ENCODE measurements at regions not wholly inside any gene's neighbourhood (a gene's known extent, or its start where the extent isn't known, plus 50 kb on each side); places are given as distances from the start of the nearest gene placed in this dataset.

- Histone ChIP-seq H3K27ac (ENCODE audit: low read depth in 2 of 2, low read length in 1 of 2) (no peak overlapping the region), H3K36me3 (replicated peaks in 1 of 2; ENCODE audit: control insufficient read depth in 1 of 2, insufficient read depth in 2 of 2, low read length in 1 of 2) (no peaks in the 10 kb centered on the region), H3K9me3 (no peaks in the 10 kb centered on the region), H3K79me2 (ENCODE audit: insufficient read depth) (no peaks in the 10 kb centered on the region), H3K9ac (no peak overlapping the region), H4K20me1 (ENCODE audit: insufficient read depth) (no peaks in the 10 kb centered on the region), H3K4me3 (ENCODE audit: low read depth in 2 of 2, low read length in 1 of 2) (no peak overlapping the region), H3K27me3 (ENCODE audit: insufficient read depth) (no peaks in the 10 kb centered on the region), H3K4me1 (ENCODE audit: control insufficient read depth in 1 of 2, insufficient read depth in 2 of 2, low read depth in 1 of 2, low read length in 1 of 2) (no peaks in the 10 kb centered on the region), H2AFZ (ENCODE audit: low read depth) (no peak overlapping the region), H3F3A (replicated peaks; ENCODE audit: insufficient read depth) (no peaks in the 10 kb centered on the region), H3K9me2 (no peaks in the 10 kb centered on the region), H3K4me2 (no peak overlapping the region)
- CTCF ChIA-PET: interaction anchor here (0.7 to 2.0 kb wide), 4 partner anchors 9 to 12 kb away, joined by 3 to 4 read pairs (median 4); no protein-coding TSS in a partner anchor
- DNase-seq: no peak
- TF ChIP-seq FOXM1 (IDR thresholded peaks at IDR 0.05; ENCODE audit: low read depth) (no peak), JUND (IDR thresholded peaks at IDR 0.05) (no peak), SIN3A (IDR thresholded peaks at IDR 0.05; ENCODE audit: borderline replicate concordance, low read depth, low read length) (no peak), TAF1 (IDR thresholded peaks at IDR 0.05; ENCODE audit: borderline replicate concordance, low read depth, low read length) (no peak), POLR2AphosphoS5 (IDR thresholded peaks at IDR 0.05; ENCODE audit: low read depth, low read length) (no peak), PBX3 (IDR thresholded peaks at IDR 0.05) (no peak), FOSL2 (IDR thresholded peaks at IDR 0.05; ENCODE audit: borderline replicate concordance, low read depth) (no peak), RXRA (IDR thresholded peaks at IDR 0.05; ENCODE audit: borderline replicate concordance, low read depth) (no peak), TCF12 (IDR thresholded peaks at IDR 0.05) (no peak), IRF3 (IDR thresholded peaks at IDR 0.05; ENCODE audit: low read depth, low read length) (no peak), FOXJ3 (CRISPR knock-in tag; IDR thresholded peaks at IDR 0.05) (no peak), RAD21 (IDR thresholded peaks at IDR 0.05; ENCODE audit: low read length) (no peak)
- WGBS (ENCODE audit: low lambda C conversion rate): 42% methylated on average over 5 of the region's 5 CpGs
- POLR2A ChIA-PET: no interaction called here
Observed at GRCh38 chr6:106895703-106896040, 78.9 kb downstream of the CD24 start.

GRCh38 chr6:106894978-106895702 lies 79.4 kb downstream of the CD24 start:
- H4K20me1 ChIP-seq (ENCODE audit: insufficient read depth): no peaks in the 10 kb centered on the region
- H3K4me3 ChIP-seq (ENCODE audit: low read depth in 2 of 2, low read length in 1 of 2): no peak overlapping the region
- H3K9ac ChIP-seq: no peak overlapping the region
- no peak overlapping the region for H2AFZ ChIP-seq (ENCODE audit: low read depth)
- no peaks in the 10 kb centered on the region for H3K9me3 ChIP-seq
- H3K9me2 ChIP-seq: no peaks in the 10 kb centered on the region
- no peak overlapping the region for H3K27ac ChIP-seq (ENCODE audit: low read depth in 2 of 2, low read length in 1 of 2)
- H3K4me1 ChIP-seq (ENCODE audit: control insufficient read depth in 1 of 2, insufficient read depth in 2 of 2, low read depth in 1 of 2, low read length in 1 of 2): no peaks in the 10 kb centered on the region
- no peak overlapping the region for H3K4me2 ChIP-seq
- H3K27me3 ChIP-seq (ENCODE audit: insufficient read depth): no peaks in the 10 kb centered on the region
- no peaks in the 10 kb centered on the region for H3K79me2 ChIP-seq (ENCODE audit: insufficient read depth)
- no peaks in the 10 kb centered on the region for H3K36me3 ChIP-seq (replicated peaks in 1 of 2; ENCODE audit: control insufficient read depth in 1 of 2, insufficient read depth in 2 of 2, low read length in 1 of 2)
- no peak for DNase-seq
- TF ChIP-seq EZH2phosphoT487 (IDR thresholded peaks at IDR 0.05; ENCODE audit: borderline replicate concordance, low read depth): no peak
- TF ChIP-seq YY1 (IDR thresholded peaks at IDR 0.05; ENCODE audit: low read depth): no peak
- H3F3A ChIP-seq (replicated peaks; ENCODE audit: insufficient read depth): no peaks in the 10 kb centered on the region
- ChIA-PET CTCF (interaction anchor here (0.7 to 2.0 kb wide), 3 partner anchors 8 to 12 kb away, joined by 3 to 4 read pairs (median 4); no protein-coding TSS in a partner anchor), POLR2A (no interaction called here)
- WGBS (ENCODE audit: low lambda C conversion rate): 60% methylated on average over 6 of the region's 6 CpGs
